Smooth muscle cell (in vitro differentiated cells): ENCODE measurements at regions not wholly inside any gene's neighbourhood (a gene's known extent, or its start where the extent isn't known, plus 50 kb on each side); places are given as distances from the start of the nearest gene placed in this dataset.

Source experiments
- DNase-seq: peaks from one replicate; lab custom pipeline; 2025; ENCODE audit not compliant: unreplicated experiment; lab: John Stamatoyannopoulos, UW
- H2AFZ ChIP-seq: fragments of 200-600 bp; sonication (generic); 2 replicates; pipeline ENCODE4 v1.6.0; 2016; ENCODE audit warnings: antibody characterized with exemption, low read depth, mild to moderate bottlenecking
- H3F3A ChIP-seq: fragments of 200-600 bp; sonication (generic); 2 replicates; pipeline ENCODE4 v1.6.0; 2017; ENCODE audit warnings: antibody characterized with exemption, low read depth
- H3K27ac ChIP-seq: fragments of 200-600 bp; sonication (generic); 2 replicates; pipeline ENCODE4 v1.5.1; 2016; ENCODE audit warnings: low read depth, mild to moderate bottlenecking
- H3K27me3 ChIP-seq: fragments of 200-600 bp; sonication (generic); 2 replicates; pipeline ENCODE4 v1.6.1; 2016; ENCODE audit warnings: low read depth, mild to moderate bottlenecking
- H3K36me3 ChIP-seq: fragments of 200-600 bp; sonication (generic); 2 replicates; pipeline ENCODE4 v1.5.1; 2016; ENCODE audit warnings: low read depth
- H3K4me1 ChIP-seq: fragments of 200-600 bp; sonication (generic); 2 replicates; pipeline ENCODE4 v1.5.1; 2016; ENCODE audit warnings: low read depth
- H3K4me2 ChIP-seq: fragments of 200-600 bp; sonication (generic); 2 replicates; pipeline ENCODE4 v1.6.0; 2016; ENCODE audit warnings: mild to moderate bottlenecking
- H3K4me3 ChIP-seq: fragments of 200-600 bp; sonication (generic); 2 replicates; pipeline ENCODE4 v1.5.1; 2016; ENCODE audit warnings: mild to moderate bottlenecking
- H3K79me2 ChIP-seq: fragments of 200-600 bp; sonication (generic); 2 replicates; pipeline ENCODE4 v1.6.0; 2016; ENCODE audit warnings: low read depth, mild to moderate bottlenecking
- H3K9ac ChIP-seq: fragments of 200-600 bp; sonication (generic); 2 replicates; pipeline ENCODE4 v1.6.0; 2016; ENCODE audit warnings: low read depth
- H3K9me3 ChIP-seq: fragments of 200-600 bp; sonication (generic); replicated peaks from 2 replicates; pipeline ENCODE4 v1.5.1; 2016; ENCODE audit warnings: low read depth
- H4K20me1 ChIP-seq: fragments of 200-600 bp; sonication (generic); 2 replicates; pipeline ENCODE4 v1.6.0; 2016; ENCODE audit warnings: low read depth
- WGBS: methylation state at CpG from one replicate; pipeline ENCODE4 v1.1.7; 2016; ENCODE audit warnings: low lambda C conversion rate; 5-methylcytosine and 5-hydroxymethylcytosine counted together
- TF ChIP-seq, protein P1 (sequence below): fragments of 200-600 bp; sonication (generic); IDR thresholded peaks from 2 replicates; pipeline ENCODE4 v1.5.1; 2017; ENCODE audit warnings: borderline replicate concordance, mild to moderate bottlenecking, antibody characterized with exemption; ENCODE audit not compliant: insufficient read depth, poor library complexity, severe bottlenecking

DNA sequence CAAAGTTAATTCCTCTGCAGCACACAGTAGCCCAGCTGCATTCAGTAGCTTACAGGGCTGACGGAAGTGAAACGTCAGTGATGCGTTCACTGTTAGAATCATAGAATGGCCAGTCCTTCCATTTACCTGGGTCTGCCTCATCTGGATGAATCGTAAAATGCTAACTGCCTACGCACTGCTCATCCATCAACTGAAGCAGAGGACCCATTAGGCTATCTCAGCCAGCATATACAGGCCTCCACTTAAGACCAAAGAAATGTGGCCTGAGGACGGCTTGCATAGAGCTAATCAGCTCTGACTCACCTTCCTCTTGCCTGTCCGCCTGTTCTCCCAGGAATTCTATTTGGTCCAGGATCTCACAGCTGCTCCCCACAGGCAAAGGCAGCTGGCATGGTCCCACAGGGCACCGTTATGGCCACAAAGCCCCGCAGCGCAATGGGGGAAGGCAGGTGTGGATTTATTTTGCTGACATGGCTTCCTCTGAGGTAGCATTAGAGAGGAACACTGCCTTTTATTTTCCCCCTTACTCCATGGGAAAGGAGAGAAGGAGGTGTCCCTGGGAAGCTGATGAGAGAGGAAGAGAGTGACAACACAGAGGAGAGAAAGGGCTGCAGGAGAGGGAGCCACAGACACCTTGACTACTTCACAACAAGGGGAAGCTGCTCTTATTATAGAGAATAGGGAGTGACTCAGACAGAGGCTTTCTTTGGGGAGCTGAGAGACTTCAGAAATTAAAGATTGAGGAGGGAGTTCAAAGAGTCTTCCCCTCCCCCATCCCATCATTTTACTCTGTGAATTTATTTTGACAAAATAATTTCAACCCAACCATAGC lies 177.6 kb downstream of the HHIPL2 start:
- no peak overlapping the region for H3K4me3 ChIP-seq
- no peaks in the 10 kb centered on the region for H4K20me1 ChIP-seq
- H3K79me2 ChIP-seq = no peaks in the 10 kb centered on the region
- H3F3A ChIP-seq = peaks cover 10% of the 10 kb centered on the region
- peaks cover 9% of the 10 kb centered on the region for H3K4me1 ChIP-seq
- H3K27me3 ChIP-seq = no peaks in the 10 kb centered on the region
- no peaks in the 10 kb centered on the region for H3K9me3 ChIP-seq
- no peak for DNase-seq
- TF ChIP-seq, protein P1, sequence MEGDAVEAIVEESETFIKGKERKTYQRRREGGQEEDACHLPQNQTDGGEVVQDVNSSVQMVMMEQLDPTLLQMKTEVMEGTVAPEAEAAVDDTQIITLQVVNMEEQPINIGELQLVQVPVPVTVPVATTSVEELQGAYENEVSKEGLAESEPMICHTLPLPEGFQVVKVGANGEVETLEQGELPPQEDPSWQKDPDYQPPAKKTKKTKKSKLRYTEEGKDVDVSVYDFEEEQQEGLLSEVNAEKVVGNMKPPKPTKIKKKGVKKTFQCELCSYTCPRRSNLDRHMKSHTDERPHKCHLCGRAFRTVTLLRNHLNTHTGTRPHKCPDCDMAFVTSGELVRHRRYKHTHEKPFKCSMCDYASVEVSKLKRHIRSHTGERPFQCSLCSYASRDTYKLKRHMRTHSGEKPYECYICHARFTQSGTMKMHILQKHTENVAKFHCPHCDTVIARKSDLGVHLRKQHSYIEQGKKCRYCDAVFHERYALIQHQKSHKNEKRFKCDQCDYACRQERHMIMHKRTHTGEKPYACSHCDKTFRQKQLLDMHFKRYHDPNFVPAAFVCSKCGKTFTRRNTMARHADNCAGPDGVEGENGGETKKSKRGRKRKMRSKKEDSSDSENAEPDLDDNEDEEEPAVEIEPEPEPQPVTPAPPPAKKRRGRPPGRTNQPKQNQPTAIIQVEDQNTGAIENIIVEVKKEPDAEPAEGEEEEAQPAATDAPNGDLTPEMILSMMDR = no peak
- no peak overlapping the region for H2AFZ ChIP-seq
- 22% methylated on average over 10 of the region's 10 CpGs for WGBS
- H3K27ac ChIP-seq = peak overlapping the region; percentile 81
- peak overlapping the region; percentile 40 for H3K9ac ChIP-seq
- peak overlapping the region; percentile 20 for H3K4me2 ChIP-seq
- H3K36me3 ChIP-seq = no peaks in the 10 kb centered on the region

DNA sequence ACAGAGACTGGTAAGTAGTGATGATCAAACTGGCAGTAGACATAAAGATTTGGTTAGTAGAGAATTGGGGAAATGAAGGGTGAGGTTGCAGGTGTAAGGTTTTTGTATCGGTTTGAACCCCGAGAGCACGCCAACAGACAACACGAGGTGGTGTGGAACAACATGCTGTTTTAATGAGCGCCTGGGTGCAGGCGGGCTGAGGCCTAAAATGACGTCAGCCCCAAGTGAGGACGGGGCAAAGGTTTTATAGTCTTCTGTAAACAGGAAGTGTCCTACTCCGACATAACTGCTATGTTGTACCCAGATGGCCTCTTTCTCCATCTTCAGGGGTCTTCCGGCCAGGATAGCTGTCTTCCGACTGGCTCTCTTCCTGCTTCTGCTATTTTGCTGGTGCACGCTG lies 178.8 kb downstream of the HHIPL2 start:
- Histone ChIP-seq H2AFZ (no peak overlapping the region), H4K20me1 (no peaks in the 10 kb centered on the region), H3K79me2 (no peaks in the 10 kb centered on the region), H3K9me3 (no peaks in the 10 kb centered on the region), H3K27me3 (no peaks in the 10 kb centered on the region), H3K4me2 (no peak overlapping the region), H3K4me1 (peaks cover 9% of the 10 kb centered on the region), H3K9ac (no peak overlapping the region), H3K36me3 (no peaks in the 10 kb centered on the region), H3K4me3 (no peak overlapping the region), H3K27ac (peak overlapping the region; percentile 81), H3F3A (peaks cover 10% of the 10 kb centered on the region)
- 86% methylated on average over 12 of the region's 12 CpGs for WGBS
- TF ChIP-seq, protein P1 = no peak
- DNase-seq = no peak

DNA sequence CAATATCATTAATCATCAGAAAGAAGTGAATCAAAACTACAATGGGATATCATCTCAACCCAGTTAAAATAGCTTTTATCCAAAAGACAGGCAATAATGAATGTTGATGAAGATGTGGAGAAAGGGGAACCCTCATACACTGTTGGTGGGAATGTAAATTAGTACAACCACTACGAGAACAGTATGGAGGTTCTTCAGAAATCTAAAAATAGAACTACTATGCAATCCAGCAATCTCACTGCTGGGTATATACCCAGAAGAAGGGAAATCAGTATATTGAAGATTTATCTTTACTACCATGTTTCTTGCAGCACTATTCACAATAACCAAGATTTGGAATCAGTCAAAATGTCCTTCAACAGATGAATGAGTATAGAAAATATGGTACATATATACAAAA lies 189.8 kb downstream of the HHIPL2 start:
- no peaks in the 10 kb centered on the region for H3K36me3 ChIP-seq
- no peaks in the 10 kb centered on the region for H3K27me3 ChIP-seq
- no peak overlapping the region for H3K4me2 ChIP-seq
- H3K4me1 ChIP-seq = no peaks in the 10 kb centered on the region
- H3K9me3 ChIP-seq = no peaks in the 10 kb centered on the region
- H3K9ac ChIP-seq = no peak overlapping the region
- H3K4me3 ChIP-seq = no peak overlapping the region
- TF ChIP-seq, protein P1 = no peak
- H3K27ac ChIP-seq = no peak overlapping the region
- H2AFZ ChIP-seq = no peak overlapping the region
- WGBS = 30% methylated on average over 1 of the region's 1 CpG
- no peaks in the 10 kb centered on the region for H3F3A ChIP-seq
- H3K79me2 ChIP-seq = no peaks in the 10 kb centered on the region
- no peak for DNase-seq
- H4K20me1 ChIP-seq = no peaks in the 10 kb centered on the region

DNA sequence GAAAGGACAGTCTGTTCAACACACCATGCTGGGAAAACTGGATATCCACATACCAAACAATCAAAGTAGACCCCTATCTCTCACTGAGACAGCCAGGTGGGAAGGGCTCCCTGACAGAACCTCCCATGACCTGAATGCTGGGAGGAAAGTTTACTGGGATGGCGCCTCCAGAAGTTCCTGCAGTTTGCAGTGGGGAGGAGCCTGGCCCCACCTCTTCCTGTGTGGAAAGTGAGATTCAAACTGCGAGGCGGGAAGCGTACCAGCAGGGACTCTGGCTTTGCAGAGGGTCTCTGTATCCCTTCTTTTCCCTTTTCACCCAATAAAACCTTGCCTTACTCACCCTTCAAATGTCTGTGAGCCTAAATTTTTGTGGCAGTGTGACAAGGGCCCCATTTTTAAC lies 190.7 kb downstream of the HHIPL2 start:
- H2AFZ ChIP-seq = no peak overlapping the region
- no peak overlapping the region for H3K9ac ChIP-seq
- no peaks in the 10 kb centered on the region for H3K36me3 ChIP-seq
- no peak for DNase-seq
- H3K4me1 ChIP-seq = no peaks in the 10 kb centered on the region
- no peaks in the 10 kb centered on the region for H3K9me3 ChIP-seq
- H3K4me3 ChIP-seq = no peak overlapping the region
- no peaks in the 10 kb centered on the region for H3K27me3 ChIP-seq
- no peaks in the 10 kb centered on the region for H4K20me1 ChIP-seq
- no peak overlapping the region for H3K4me2 ChIP-seq
- H3K79me2 ChIP-seq = no peaks in the 10 kb centered on the region
- no peaks in the 10 kb centered on the region for H3F3A ChIP-seq
- TF ChIP-seq, protein P1 = no peak
- no peak overlapping the region for H3K27ac ChIP-seq
- WGBS = 94% methylated on average over 4 of the region's 4 CpGs
